ENCODE measurements at regions not wholly inside any gene's neighbourhood (a gene's known extent, or its start where the extent isn't known, plus 50 kb on each side); places are given as distances from the start of the nearest gene placed in this dataset.
"Not testable (repeated sequence)": the region's sequence is repeated elsewhere in the genome, so short reads cannot be mapped to it uniquely, and the experiment has no call there.

DNA sequence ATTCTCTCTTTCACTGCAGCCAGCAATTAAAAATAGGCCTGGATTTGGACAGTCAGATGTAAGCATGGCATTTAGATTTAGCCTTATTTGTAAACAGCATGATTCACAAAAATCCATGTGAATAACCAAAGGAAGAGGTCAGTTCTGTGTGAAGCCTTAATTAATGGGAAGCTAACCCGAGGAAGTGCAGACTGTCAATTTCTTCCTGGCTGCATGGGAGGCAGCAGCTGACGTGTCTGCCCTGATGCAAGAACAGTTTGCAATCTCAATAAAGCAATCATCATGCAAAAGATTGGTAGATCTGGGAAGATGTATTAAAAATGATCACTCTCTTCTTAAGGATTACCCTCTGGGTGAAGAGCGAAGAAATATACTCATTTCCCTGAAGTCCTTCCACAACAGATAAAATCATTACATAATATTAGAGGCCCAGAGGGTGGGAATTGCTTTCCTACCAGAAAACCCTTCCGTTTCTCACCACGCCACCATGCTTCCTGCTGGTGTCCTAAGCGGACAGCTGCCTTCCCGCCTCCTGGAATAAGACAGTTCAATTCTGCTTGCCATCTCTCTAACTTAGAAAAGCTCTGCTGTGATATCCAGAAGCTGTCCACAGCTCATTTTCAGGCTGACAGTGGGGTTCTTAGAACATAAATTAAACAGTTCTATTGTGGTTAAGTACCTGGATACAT is 526.7 kb upstream of the NRP1 start:
- no peak for DNase-seq (ENCODE audit: low read depth)

DNA sequence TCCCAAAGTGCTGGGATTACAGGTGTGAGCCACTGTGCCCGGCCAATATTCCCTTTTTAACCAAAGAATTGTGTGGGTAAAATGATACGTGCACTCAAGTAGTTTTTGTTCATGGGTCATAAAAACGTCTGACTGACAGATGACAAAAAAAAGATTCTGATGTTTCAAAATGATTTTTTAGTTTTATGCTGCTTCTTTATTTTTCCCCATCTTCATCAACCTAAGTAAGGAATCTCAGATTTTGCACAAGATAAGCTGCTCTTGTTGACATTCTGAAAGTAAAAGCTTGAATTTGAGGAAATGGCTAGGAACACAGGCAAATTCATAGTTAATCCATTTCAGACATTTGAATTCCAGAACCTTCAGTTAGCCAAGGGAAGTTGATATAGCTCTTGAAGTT is 526.1 kb upstream of the NRP1 start:
- no peak for DNase-seq (ENCODE audit: low read depth)

DNA sequence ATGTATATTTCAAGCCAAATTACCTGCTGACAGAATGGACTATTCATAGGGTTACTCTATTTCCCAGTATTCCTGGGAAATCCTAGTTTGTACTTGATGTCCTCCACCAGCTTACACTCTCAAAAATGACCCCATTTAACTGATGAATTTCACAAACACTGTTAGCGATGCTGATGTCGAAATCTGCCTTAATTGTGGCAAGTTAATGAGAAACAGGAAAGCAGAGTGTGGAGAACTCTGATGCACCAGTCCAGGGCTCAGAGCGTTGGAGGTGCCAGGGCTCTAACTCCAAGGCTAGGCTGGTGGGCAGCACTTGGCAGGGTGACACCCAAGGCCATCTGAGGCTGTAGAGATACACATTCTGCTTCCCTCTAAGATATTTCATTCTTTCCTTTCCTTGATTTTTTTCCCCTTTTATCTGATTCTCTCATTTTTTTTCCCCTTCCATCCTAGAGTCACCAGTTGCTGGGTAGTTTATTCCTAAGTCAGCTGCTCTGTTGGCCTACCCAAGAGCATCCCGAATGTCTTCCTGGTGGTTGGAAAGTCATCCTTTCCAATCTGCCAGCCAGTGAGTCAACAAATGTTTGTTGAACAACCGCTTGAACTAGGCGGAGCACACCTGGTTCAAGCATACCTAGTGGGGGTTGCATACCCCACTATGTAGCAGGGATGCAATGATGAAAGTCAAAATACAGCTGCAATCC is 525.0 kb upstream of the NRP1 start:
- no peak for DNase-seq (ENCODE audit: low read depth)

DNA sequence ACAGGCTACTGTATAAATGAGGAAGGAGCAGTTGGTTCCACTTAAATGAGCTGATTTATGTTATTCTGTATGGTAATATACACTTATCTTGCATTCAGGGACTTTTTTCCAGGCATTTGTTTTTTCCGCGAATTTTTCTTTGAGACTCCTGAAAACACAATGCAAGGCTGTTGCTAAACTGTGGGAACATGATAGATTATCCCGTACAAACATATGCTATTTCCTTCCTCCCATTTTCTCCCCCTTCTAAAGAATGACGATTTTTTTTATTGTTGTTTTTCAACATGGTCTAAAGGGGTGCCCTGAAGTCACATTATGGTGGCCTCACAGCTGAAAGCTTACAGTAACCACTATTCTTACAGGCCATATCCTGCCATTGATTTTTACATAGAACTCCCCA is 523.9 kb upstream of the NRP1 start:
- no peak for DNase-seq (ENCODE audit: low read depth)

DNA sequence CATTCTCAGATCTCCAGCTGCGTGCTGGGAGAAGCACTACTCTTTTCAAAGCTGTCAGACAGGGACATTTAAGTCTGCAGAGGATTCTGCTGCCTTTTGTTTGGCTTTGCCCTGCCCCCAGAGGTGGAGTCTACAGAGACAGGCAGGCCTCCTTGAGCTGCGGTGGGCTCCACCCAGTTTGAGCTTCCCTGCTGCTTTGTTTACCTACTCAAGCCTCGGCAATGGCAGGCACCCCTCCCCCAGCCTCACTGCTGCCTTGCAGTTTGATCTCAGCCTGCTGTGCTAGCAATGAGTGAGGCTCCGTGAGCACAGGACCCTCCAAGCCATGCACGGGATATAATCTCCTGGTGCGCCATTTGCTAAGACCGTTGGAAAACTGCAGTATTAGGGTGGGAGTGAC is 518.8 kb upstream of the NRP1 start:
- DNase-seq (ENCODE audit: low read depth): not testable (repeated sequence)

DNA sequence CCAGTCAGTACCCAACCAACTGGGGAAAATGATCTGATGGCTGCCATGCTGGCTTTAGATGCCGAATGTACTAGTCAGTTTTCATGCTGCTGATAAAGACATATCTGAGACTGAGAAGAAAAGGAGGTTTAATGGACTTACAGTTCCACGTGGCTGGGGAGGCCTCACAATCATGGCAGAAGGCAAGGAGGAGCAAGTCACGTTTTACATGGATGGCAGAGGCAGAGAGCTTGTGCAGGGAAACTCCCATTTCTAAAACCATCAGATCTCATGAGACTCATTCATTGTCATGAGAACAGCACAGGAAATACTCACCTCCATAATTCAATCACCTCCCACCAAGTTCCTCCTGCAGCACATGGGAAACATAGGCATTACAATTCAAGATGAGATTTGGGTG is 508.9 kb upstream of the NRP1 start:
- no peak for DNase-seq (ENCODE audit: low read depth)

DNA sequence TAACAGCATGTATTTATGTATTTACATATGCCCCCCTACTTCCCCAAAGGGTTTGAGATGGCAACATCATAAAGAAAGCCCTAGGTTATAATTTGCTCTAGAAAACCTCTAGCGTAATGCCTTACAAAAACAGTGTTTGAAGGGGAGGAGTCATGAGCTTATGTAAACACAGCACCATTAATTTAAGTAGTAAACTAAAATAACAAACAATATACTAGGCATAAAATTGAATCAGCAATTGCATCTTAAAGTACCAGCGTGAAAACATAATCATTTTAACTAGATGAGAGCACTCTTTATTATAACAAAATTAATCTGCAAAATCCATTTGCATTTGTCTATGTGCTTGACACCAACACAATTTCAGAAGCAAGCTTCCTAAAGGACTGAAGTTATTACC is 507.2 kb upstream of the NRP1 start:
- no peak for DNase-seq (ENCODE audit: low read depth)

DNA sequence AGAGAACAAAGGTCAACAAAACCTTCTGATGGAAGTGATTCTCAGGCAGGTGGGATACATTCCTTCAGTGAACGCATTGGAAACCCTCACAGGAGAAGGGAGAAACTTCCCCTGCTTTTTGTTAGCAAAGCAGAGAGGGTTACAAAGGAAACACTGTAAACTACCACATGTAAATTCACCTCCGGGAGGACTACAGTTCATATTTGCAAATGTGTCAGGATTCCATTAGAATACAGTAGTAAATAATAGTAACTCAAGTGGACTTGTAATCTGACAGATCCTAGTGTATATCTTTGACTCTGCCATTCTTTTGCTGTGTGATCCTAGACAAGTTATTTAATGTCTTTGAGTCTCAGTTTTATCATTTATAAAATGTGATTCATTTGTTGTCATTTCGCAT is 504.3 kb upstream of the NRP1 start:
- DNase-seq (ENCODE audit: low read depth): no peak

DNA sequence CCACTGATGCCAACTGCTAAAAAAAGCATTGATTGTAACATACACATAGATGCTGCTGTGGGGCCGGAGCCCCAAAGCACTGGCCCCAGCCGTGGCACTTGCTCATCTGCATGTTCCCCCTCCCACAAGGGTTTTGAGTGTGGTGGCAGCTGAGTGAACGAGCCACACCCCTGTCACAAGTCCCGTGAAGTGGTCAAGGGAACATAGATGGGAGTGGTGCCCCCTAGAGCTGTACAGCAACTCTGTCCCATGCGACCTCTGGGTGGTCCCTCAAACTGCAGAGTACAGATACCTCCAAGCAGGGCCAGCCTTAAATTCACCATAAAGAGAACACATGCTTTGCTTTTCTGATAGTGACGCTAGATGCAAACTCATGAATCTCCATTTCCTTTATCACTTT is 503.3 kb upstream of the NRP1 start:
- DNase-seq (ENCODE audit: low read depth): no peak

DNA sequence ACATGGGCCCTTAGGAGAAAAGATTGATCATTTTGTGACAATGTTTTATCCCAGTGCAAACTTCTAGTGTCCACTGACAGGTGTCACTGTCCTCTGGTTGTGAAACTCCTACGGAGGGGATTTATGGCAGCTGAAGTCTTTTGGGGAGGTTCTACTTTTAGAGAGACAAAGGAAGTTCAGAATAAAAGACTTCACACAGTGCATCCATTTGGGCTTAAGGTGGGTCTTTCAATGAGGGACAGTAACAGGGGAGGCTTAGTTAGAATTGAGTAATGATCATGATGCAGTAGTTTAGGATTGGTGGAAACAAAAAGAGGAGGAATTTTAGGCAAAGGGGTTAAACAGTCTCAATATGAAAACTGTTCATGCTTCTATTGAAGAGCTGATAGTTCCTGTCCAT is 501.1 kb upstream of the NRP1 start:
- no peak for DNase-seq (ENCODE audit: low read depth)

DNA sequence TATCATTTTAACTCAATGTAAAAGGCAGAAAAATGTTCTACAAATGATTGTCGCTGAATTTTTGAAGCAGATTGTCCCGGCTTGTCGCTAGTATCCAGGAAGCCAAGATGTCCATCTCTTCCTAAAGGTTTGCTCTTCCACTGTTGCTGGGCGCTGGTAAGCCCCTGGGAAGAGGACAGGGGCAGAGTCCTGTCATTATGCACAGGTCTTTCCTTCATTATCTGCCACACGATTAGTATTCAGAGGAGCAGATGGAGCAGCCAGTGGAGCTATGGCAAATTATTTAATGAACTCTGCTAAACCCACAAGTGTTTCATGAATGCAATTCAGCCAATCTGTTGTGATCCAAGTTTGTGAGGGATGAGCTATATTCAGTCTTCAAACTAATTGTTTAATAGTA is 499.1 kb upstream of the NRP1 start:
- no peak for DNase-seq (ENCODE audit: low read depth)

DNA sequence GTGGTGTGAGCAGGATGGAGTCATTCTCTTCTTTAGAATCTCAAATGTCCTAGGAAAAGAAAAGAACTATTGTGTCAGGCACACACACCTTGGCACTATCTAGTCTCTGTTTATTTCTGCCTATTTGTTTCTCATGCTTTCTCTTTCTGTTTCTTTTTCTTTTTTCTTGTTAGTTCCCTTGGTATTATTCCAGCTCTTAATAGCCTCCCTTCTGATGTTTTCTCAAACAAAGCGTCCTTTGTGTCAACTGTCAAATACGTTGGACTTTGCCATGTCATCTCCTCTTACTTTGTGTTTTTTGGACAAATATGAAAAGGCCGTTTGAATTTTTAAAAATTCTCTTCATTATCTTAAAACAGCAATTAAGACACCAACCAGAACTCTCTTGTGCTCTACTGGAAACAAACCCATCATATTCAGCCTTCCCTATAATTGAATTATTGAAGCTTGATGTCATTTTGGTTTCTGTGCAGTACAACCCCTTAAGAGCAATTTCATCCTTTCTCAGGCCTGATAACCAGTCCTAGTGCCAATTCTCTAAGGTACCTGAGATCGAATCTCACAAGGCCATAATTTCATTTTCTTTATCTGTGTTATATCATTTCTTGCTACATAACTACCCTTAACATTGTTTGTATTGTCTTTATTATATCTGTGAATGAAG is 497.8 kb upstream of the NRP1 start:
- no peak for DNase-seq (ENCODE audit: low read depth)

DNA sequence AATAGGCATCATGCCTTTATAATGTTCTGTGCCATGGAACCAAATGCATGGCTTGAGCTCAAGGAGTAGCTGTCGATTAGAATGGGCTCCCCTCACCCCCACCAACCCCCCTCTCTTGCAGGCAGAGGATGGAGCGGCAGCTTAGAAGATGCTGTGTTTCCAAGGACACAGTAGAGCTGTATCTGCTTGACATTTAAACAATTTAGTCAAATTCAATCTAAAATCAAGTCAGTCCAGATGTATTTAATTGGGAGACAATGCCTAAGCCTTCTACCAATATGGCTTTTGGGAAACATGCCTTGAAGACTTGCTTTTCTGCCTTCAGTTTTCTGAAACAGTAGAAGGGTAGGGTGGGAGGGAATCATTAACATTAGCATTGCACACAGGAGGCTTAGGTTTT is 497.1 kb upstream of the NRP1 start:
- no peak for DNase-seq (ENCODE audit: low read depth)

DNA sequence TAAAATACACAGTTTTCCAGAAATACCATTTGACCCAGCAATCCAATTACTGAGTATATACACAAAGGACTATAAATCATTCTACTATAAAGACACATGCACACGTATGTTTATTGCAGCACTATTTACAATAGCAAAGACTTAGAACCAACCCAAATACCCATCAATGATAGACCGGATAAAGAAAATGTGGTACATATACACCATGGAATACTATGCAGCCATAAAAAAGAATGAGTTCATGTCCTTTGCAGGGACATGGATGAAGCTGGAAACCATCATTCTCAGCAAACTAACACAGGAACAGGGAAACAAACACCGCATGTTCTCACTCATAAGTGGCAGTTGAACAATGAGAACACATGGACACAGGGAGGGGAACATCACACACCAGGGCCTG is 495.4 kb upstream of the NRP1 start:
- DNase-seq (ENCODE audit: low read depth): not testable (repeated sequence)

DNA sequence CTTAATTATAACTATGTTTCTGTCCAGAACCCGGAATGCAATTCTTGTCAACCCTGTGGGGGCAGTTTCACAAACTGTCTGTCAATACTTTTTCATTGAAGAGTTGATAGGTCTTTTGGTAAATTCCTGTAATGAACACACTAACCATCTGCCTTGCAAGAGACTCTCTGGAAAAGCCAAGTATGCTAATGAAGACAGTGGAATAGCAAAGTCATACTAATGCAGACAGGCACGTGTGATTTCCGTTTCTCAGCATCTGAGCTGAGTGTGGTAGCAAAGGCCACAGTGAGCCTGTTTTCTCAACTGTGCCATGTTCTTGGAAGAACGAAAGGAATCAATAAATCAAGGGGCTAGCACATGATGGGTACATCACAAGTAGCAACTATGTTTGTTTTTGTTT is 494.1 kb upstream of the NRP1 start:
- DNase-seq (ENCODE audit: low read depth): no peak

DNA sequence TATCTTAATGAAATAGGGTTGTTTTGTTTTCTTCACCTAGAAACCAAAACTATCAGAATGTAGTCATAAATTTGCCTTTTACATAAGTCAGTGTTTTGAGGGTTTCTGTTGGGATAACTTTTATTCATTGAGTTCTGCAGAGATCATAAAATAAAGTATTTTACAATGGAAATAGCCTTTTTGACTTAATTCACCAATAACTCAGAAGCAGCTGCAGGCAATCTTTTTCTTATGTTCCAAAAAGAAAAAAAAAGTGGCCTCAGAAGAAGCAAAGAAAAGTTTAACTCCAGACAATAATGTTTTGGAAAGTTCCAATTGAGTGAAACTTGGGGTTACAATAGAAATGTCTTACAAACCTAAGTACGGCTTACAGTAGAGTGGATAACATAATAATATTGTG is 491.7 kb upstream of the NRP1 start:
- DNase-seq (ENCODE audit: low read depth): no peak

DNA sequence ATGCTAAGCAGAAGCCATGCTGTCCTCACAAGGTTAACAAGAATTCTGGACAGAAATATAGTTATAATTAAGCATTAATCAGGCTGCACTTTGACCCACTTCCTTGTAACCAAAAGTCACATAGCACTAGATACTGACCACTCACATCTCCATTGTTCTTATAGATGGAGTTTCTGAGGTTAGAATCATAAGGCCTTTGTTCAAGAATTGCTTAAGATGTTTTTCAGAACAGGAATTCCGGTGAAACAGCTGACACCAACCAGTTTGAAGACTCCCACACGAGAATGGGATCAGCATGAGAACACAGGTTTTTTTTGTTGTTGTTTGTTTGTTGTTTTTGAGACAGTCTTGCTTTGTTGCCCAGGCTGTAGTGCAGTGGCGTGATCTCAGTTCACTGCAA is 488.3 kb upstream of the NRP1 start:
- DNase-seq (ENCODE audit: low read depth): no peak

DNA sequence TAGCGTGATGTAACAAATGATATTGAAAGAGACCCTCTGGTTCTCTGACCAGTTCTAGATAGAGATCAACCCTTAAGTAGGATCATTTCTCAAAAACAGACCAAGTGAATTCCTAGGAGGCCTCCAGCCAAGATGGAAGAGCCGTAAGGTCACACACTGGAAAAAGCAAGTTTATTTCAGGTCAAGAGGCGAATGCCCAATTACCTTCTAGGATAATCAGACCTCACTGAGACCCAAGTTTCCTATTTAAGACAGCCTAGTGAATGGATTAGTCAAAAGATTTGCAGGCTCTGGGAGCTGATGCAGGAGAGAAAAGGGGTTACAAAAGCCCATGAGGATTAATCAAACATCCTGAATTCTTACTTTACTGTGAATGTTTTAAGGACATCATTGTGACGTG is 486.1 kb upstream of the NRP1 start:
- no peak for DNase-seq (ENCODE audit: low read depth)

DNA sequence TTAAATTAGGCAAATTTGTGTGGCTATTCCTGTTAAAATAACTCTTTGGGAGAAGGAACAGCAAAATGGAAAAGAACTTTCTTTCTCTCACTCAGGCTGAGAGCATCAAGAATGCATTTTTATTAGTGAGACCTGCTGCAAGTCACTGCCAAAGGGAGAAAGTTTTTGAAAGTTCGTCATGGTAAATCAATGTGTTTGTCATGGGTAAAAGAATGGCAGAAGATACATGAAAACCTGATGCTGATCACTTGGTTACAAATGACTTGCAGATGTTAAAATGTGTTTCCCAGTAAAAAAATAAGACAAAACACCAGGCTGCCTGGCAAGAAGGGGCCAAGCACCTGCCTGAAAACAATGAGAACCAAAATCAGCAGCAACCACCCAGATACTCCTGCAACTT is 484.7 kb upstream of the NRP1 start:
- DNase-seq (ENCODE audit: low read depth): no peak

DNA sequence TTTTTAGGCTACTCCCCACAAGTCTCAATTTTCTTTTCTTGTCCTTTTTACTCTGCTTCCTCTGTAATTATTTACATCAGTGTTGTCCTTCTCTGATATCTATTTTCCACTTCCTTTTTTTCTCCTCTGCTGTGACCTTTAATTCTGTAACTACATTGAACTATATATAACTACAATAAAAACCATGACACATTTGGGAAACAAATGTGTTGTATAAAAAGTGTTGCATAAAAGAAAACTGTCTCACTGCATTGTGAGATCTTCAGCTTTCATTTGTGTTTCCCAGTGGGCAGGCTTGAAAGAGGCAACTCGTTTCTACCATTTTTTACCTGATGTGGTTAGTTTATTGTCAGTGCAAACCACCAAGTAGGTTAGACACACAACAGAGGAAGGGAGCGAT is 483.9 kb upstream of the NRP1 start:
- no peak for DNase-seq (ENCODE audit: low read depth)

DNA sequence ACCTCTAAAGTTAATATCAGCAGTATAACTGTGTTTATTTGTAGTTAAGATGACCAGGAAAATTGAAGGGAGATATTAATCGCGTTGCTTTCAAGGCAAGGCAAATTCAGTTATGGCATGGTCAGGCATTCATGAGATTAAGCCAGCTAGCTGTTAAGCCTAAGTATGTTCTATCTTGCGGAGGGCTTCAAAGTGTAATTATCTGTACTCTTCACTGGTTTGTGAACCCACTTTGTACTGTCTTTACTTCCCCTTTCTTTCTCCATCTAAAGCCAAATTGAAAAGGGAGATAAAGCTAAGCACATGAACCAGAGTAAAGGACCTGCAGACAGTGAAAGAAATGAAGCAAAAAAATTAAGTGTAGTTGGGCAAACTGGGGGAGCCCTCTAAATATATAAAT is 483.1 kb upstream of the NRP1 start:
- DNase-seq (ENCODE audit: low read depth): no peak

DNA sequence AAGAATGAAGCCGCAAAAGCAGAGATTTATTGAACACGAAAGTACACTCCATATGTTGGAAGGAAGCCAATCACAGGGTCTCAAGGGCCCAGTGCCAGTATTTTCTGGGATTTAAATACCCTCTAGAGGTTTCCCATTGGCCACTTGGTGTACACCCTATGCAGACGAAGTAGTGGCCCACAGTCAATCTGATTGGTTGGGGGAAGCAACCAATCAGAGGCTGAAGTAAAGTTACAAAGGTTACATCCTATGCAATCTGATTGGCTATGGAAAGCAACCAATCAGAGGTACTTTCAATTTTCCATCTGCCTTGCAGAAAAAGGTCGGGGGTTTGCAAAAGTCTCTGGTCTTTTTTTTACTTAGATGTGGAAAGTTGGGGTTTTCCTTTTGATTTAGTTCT is 481.3 kb upstream of the NRP1 start:
- DNase-seq (ENCODE audit: low read depth): no peak

DNA sequence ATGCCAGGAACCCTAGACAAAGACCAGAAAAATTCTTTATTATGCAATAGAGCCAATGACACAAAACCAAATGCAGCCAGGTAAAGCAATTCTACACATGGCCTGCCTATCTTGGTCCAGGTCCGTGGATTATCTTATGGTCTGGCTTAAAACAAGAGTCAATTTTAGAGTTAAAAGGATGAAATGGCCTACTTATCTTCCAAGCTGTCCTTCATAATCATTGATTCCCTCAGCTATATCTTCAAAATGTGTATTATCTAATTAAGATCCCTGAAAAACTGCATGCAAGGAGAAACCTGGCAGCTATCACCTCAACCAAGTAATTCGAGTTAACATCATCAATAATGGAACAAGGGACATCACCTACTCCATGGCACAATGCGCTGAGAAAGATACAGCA is 479.4 kb upstream of the NRP1 start:
- no peak for DNase-seq (ENCODE audit: low read depth)

DNA sequence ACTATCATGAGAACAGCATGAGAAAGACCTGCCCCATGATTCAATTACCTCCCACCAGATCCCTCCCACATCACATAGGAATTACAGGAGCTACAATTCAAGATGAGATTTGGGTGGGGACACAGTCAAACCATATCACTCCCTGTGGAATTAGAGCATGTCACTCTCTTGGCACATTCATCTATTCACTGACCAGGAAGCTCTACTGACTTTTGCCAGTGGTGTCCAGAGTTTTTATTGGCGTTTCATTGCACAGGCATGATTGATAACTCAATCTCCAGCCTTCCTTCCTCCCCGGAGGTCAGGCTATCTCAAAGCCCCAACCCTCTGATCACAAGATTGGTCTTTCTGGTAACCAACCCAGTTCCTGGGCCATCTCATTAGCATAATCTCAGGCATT is 478.9 kb upstream of the NRP1 start:
- no peak for DNase-seq (ENCODE audit: low read depth)
